Heart right ventricle (tissue), 16 donors: ENCODE measurements at regions not wholly inside any gene's neighbourhood (a gene's known extent, or its start where the extent isn't known, plus 50 kb on each side); places are given as distances from the start of the nearest gene placed in this dataset.
A peak's percentile ranks its signal among the peaks of the same experiment; 100 is the strongest.

ENCODE experiments used
- ATAC-seq, 8 donors: fragments of 200-7000 bp; cut with Tn5 transposase; one replicate each; pipeline ENCODE4 v1.9.1; 2020; ENCODE audit warnings: mild to moderate bottlenecking in 8 of 8, moderate library complexity in 8 of 8, moderate number of reproducible peaks in 1 of 8
- DNase-seq, 2 donors: peaks; one replicate each; pipeline ENCODE4 v3.0.0-alpha.2; 2020
- H3K27ac ChIP-seq, 10 donors: fragments of 200-600 bp; sonication (generic) in 2 of 10; one replicate each; pipeline versions ENCODE4 v1.5.0 to v1.8.0; 2020 to 2022; ENCODE audit warnings: mild to moderate bottlenecking in 3 of 10
- H3K27me3 ChIP-seq, 7 donors: fragments of 200-600 bp; one replicate each; pipeline ENCODE4 v1.8.0; 2021 to 2022; ENCODE audit warnings: mild to moderate bottlenecking in 2 of 7
- H3K36me3 ChIP-seq, 9 donors: fragments of 200-600 bp; sonication (generic) in 1 of 9; one replicate each; pipeline versions ENCODE4 v1.5.0 to v1.8.0; 2020 to 2022; ENCODE audit warnings: mild to moderate bottlenecking in 2 of 9
- H3K4me1 ChIP-seq, 9 donors: fragments of 200-600 bp; sonication (generic) in 1 of 9; one replicate each; pipeline versions ENCODE4 v1.5.0 to v1.8.0; 2020 to 2022; ENCODE audit warnings: mild to moderate bottlenecking in 4 of 9
- H3K4me3 ChIP-seq, 10 donors: fragments of 200-600 bp; sonication (generic) in 2 of 10; one replicate each; pipeline versions ENCODE4 v1.5.0 to v1.8.0; 2020 to 2022; ENCODE audit warnings: mild to moderate bottlenecking in 7 of 10, moderate library complexity in 2 of 10
- H3K9me3 ChIP-seq, 11 donors: fragments of 200-600 bp in 10 of 11; sonication (generic) in 2 of 11; one replicate each; pipeline versions ENCODE4 v1.5.0 to v1.8.0; 2013 to 2022; ENCODE audit warnings: mild to moderate bottlenecking in 2 of 11, control low read depth in 1 of 11, moderate library complexity in 1 of 11
- CTCF ChIP-seq, 9 donors: fragments of 200-600 bp; sonication (generic) in 2 of 9; IDR thresholded peaks; one replicate each; pipeline versions ENCODE4 v1.5.0 to v1.8.0; 2021 to 2022; ENCODE audit warnings: antibody characterized with exemption in 9 of 9, mild to moderate bottlenecking in 5 of 9, moderate library complexity in 1 of 9
- WGBS, 2 donors: extraction: QIAGEN DNeasy Blood & Tissue Kit; methylation state at CpG; one replicate each; pipeline ENCODE4 v1.1.7; 2013; ENCODE audit warnings: inconsistent platforms in 1 of 2; 5-methylcytosine and 5-hydroxymethylcytosine counted together
- intact Hi-C, 10 donors: fragments of 100-400 bp; cut with DNase I; formaldehyde crosslinking; loops; one replicate each; pipeline versions ENCODE4 v1.11.1 to v1.14.2; 2022
- donor health status: Arrhythmogenic right ventricular cardiomyopathy.
- donor health status: ischemic (EF 13 %, LVEDD 7.1; RV severe dilation, severe dysfunction).
- donor health status: healthy with polysubstance abuse.
- donor health status: DM: no; HTN: yes; CAD: no.
- donor health status: DM: no; HTN: no; CAD: no.
- donor health status: ischemic (EF 25% LVEDD 6.9; RV normal size, moderate dysfunction).
- donor health status: ischemic (EF 25% LVEDD 5.7; RV mildly dilated, moderate dysfunction).
- donor health status: healthy.
- donor health status: DM: yes; HTN: yes; CAD: no.
- donor health status: Ischemic cardiomyopathy.
- donor health status: ischemic (EF 35%, LVEDD 5.7; RV mildly dilated, moderate dysfunction).
- donor health status: nonischemic (EF 11% LVEDD 7.7; RV severe dilation, severe dysfunction).
- donor health status: DM: yes; HTN: yes; CAD: no.
- donor health status: PGD.
- donor health status: ischemic (EF 29% LVEDD 5.4; RV normal size, mild dysfunction).
- donor health status: nonischemic (EF 23%, LVEDD 6.1; RV moderate dilation, normal function).

- 96 to 100% methylated on average over 1 of the region's 1 CpG for WGBS, 2 donors
- no peak for TF ChIP-seq CTCF (IDR thresholded peaks at IDR 0.05)
- H3K27ac ChIP-seq = no peak overlapping the region
- DNase-seq (no peak), ATAC-seq (no peak)
- H3K4me1 ChIP-seq = peaks cover 11 to 35% (median 20%) of the 10 kb centered on the region in 9 donors
- no peaks in the 10 kb centered on the region for H3K27me3 ChIP-seq
- H3K36me3 ChIP-seq = no peaks in the 10 kb centered on the region
- no peak overlapping the region for H3K4me3 ChIP-seq
- intact Hi-C loops = loop anchor here in 1 of 10 donors (10.0 kb wide), 1 partner anchor 80 kb away; no protein-coding TSS in a partner anchor
- H3K9me3 ChIP-seq = peaks cover 0 to 26% (median 7%) of the 10 kb centered on the region in 11 donors
Measured at GRCh38 chr9:91114450-91114849, 247.3 kb downstream of the AUH start.

GRCh38 chr9:91116211-91116610, 245.5 kb downstream of the AUH start:
- no peaks in the 10 kb centered on the region for H3K27me3 ChIP-seq
- intact Hi-C loops = loop anchor here in 3 of 10 donors (5.0 to 10.0 kb wide), 2 partner anchors 76 to 79 kb away; no protein-coding TSS in a partner anchor
- H3K9me3 ChIP-seq = peaks cover 0 to 10% (median 0%) of the 10 kb centered on the region in 11 donors
- WGBS, 2 donors = 39 to 46% methylated on average over 3 of the region's 3 CpGs
- H3K4me3 ChIP-seq = no peak overlapping the region
- H3K4me1 ChIP-seq = peaks cover 11 to 45% (median 26%) of the 10 kb centered on the region in 9 donors
- DNase-seq = no peak
- H3K27ac ChIP-seq = peak overlapping the region in 1 of 10 donors; percentile 44
- peak in 1 of 8 donors; percentile 41 for ATAC-seq
- no peak for TF ChIP-seq CTCF (IDR thresholded peaks at IDR 0.05)
- H3K36me3 ChIP-seq = no peaks in the 10 kb centered on the region

GRCh38 chr9:91116711-91117110, 245.0 kb downstream of the AUH start:
- Histone ChIP-seq H3K27me3 (no peaks in the 10 kb centered on the region), H3K27ac (peak overlapping the region in 1 of 10 donors; percentile 44), H3K9me3 (peaks cover 0 to 10% (median 0%) of the 10 kb centered on the region in 11 donors), H3K36me3 (no peaks in the 10 kb centered on the region), H3K4me1 (peaks cover 11 to 45% (median 26%) of the 10 kb centered on the region in 9 donors), H3K4me3 (no peak overlapping the region)
- TF ChIP-seq CTCF (IDR thresholded peaks at IDR 0.05) = no peak
- intact Hi-C loops = loop anchor here in 3 of 10 donors (5.0 to 10.0 kb wide), 2 partner anchors 76 to 78 kb away; no protein-coding TSS in a partner anchor
- WGBS, 2 donors = 94 to 98% methylated on average over 5 of the region's 5 CpGs
- ATAC-seq (no peak), DNase-seq (no peak)

GRCh38 chr9:91117474-91117891, 244.2 kb downstream of the AUH start:
- Histone ChIP-seq H3K9me3 (peaks cover 0 to 10% (median 0%) of the 10 kb centered on the region in 11 donors), H3K27ac (peak overlapping the region in 9 of 10 donors; percentile 47 to 86 (median 69)), H3K36me3 (no peaks in the 10 kb centered on the region), H3K4me3 (peak overlapping the region in 8 of 10 donors; percentile 26 to 49 (median 43)), H3K27me3 (no peaks in the 10 kb centered on the region), H3K4me1 (peaks cover 11 to 45% (median 26%) of the 10 kb centered on the region in 9 donors)
- ATAC-seq (peak in 4 of 8 donors; percentile 6 to 33 (median 8)), DNase-seq (no peak)
- intact Hi-C loops = loop anchor here in 3 of 10 donors (5.0 to 10.0 kb wide), 2 partner anchors 75 to 77 kb away; no protein-coding TSS in a partner anchor
- TF ChIP-seq CTCF (IDR thresholded peaks at IDR 0.05) = no peak
- WGBS, 2 donors = 67 to 78% methylated on average over 29 of the region's 29 CpGs
